Heart left ventricle (tissue), 13 donors: ENCODE measurements at regions not wholly inside any gene's neighbourhood (a gene's known extent, or its start where the extent isn't known, plus 50 kb on each side); places are given as distances from the start of the nearest gene placed in this dataset.

ENCODE experiments used
- CTCF ChIP-seq, 12 donors: fragments of 200-600 bp; sonication (generic) in 4 of 12; IDR thresholded peaks; one replicate each; pipeline versions ENCODE4 v1.5.0 to v1.8.0; 2018 to 2022; ENCODE audit warnings: antibody characterized with exemption in 12 of 12, mild to moderate bottlenecking in 5 of 12
- POLR2A ChIP-seq, 2 donors: fragments of 450-650 bp; IDR thresholded peaks; one replicate each; pipeline ENCODE4 v1.6.1; 2017; ENCODE audit warnings: antibody characterized with exemption in 2 of 2, mild to moderate bottlenecking in 2 of 2, moderate library complexity in 2 of 2
- donor health status: ischemic (EF 13 %, LVEDD 7.1; RV severe dilation, severe dysfunction).
- donor health status: DM: no; HTN: yes; CAD: no.
- donor health status: DM: no; HTN: no; CAD: no.
- donor health status: ischemic (EF 25% LVEDD 6.9; RV normal size, moderate dysfunction).
- donor health status: ischemic (EF 25% LVEDD 5.7; RV mildly dilated, moderate dysfunction).
- donor health status: ischemic (EF 35%, LVEDD 5.7; RV mildly dilated, moderate dysfunction).
- donor health status: nonischemic (EF 11% LVEDD 7.7; RV severe dilation, severe dysfunction).
- donor health status: DM: yes; HTN: yes; CAD: no.
- donor health status: PGD.
- donor health status: ischemic (EF 29% LVEDD 5.4; RV normal size, mild dysfunction).
- donor health status: nonischemic (EF 23%, LVEDD 6.1; RV moderate dilation, normal function).

- no peak for TF ChIP-seq POLR2A (IDR thresholded peaks at IDR 0.05)
- no peak for TF ChIP-seq CTCF (IDR thresholded peaks at IDR 0.05)
These were observed 503.2 kb upstream of the SLC8A1 start for GRCh38 chr2:40955042-40955441.
